ENCODE measurements at regions not wholly inside any gene's neighbourhood (a gene's known extent, or its start where the extent isn't known, plus 50 kb on each side); places are given as distances from the start of the nearest gene placed in this dataset.
"Not testable (repeated sequence)": the region's sequence is repeated elsewhere in the genome, so short reads cannot be mapped to it uniquely, and the experiment has no call there.

DNA sequence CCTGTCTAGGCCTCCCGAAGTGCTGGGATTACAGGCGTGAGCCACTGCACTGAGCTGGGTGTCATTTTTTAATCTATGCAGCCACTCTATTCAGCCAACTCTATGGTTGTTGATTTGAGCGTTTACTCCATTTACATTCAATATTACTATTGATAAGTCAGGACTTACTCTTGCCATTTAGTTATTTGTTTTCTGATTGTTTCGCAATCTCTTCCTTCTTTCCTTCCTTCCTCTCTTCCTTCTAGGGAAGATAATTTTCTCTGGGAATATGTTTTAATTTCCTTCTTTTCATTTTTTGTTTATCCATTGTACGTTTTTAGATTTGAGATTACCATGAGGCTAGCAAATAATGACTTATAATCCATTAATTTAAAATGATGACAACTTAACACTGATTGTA lies 2056.0 kb downstream of the OLFM4 start:
- Histone ChIP-seq H3K36me3 (ENCODE audit: insufficient read depth, low read length) (no peaks in the 10 kb centered on the region), H3K27ac (no peak overlapping the region), H3K4me3 (no peak overlapping the region), H3K9me3 (ENCODE audit: low read depth, low read length) (no peaks in the 10 kb centered on the region), H3K9ac (ENCODE audit: insufficient read length) (no peak overlapping the region)
- no peak for DNase-seq (ENCODE audit: low read depth, low spot score)
- TF ChIP-seq FOXP2 (optimal IDR thresholded peaks at IDR 0.05; ENCODE audit: control extremely low read depth, extremely low read length, insufficient read depth) (no peak), POLR2AphosphoS5 (IDR thresholded peaks at IDR 0.05; ENCODE audit: borderline replicate concordance, low read depth, low read length) (no peak)

GRCh38 chr13:55087085-55087484 lies 2053.6 kb upstream of the PRR20A start:
- Histone ChIP-seq H3K9ac (ENCODE audit: insufficient read length) (no peak overlapping the region), H3K9me3 (ENCODE audit: low read depth, low read length) (no peaks in the 10 kb centered on the region), H3K27ac (no peak overlapping the region), H3K36me3 (ENCODE audit: insufficient read depth, low read length) (no peaks in the 10 kb centered on the region), H3K4me3 (no peak overlapping the region)
- TF ChIP-seq FOXP2 (optimal IDR thresholded peaks at IDR 0.05; ENCODE audit: control extremely low read depth, extremely low read length, insufficient read depth) (no peak), EZH2 (IDR thresholded peaks at IDR 0.05) (no peak), POLR2AphosphoS5 (IDR thresholded peaks at IDR 0.05; ENCODE audit: borderline replicate concordance, low read depth, low read length) (no peak)
- no peak for DNase-seq (ENCODE audit: low read depth, low spot score)

GRCh38 chr13:55090612-55091011 lies 2050.1 kb upstream of the PRR20A start:
- Histone ChIP-seq H3K9me3 (ENCODE audit: low read depth, low read length) (no peaks in the 10 kb centered on the region), H3K27ac (no peak overlapping the region)
- DNase-seq (ENCODE audit: low read depth, low spot score) = no peak

DNA sequence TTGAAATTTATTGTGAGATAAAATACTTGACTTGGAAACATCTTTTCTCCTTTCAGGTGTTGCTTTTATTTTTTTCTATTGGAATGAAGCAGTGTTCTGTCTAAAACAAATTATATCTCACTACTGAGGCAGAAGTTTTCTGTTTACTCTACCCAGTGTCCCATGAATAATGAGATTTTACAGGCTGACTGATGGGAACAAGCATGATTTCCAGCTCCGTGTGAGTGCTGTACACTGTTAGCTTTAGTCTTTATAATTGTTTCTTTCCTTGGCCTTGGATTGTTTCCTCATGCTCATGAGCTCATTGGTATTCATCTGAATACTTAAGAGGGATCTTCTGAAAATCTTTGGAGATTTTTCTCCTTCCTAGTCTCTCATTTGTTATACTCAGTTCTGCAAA lies 2049.5 kb upstream of the PRR20A start:
- Histone ChIP-seq H3K27ac (no peak overlapping the region), H3K9ac (ENCODE audit: insufficient read length) (no peak overlapping the region), H3K9me3 (ENCODE audit: low read depth, low read length) (no peaks in the 10 kb centered on the region), H3K36me3 (ENCODE audit: insufficient read depth, low read length) (no peaks in the 10 kb centered on the region), H3K4me3 (no peak overlapping the region)
- no peak for DNase-seq (ENCODE audit: low read depth, low spot score)
- TF ChIP-seq FOXP2 (optimal IDR thresholded peaks at IDR 0.05; ENCODE audit: control extremely low read depth, extremely low read length, insufficient read depth) (no peak), POLR2AphosphoS5 (IDR thresholded peaks at IDR 0.05; ENCODE audit: borderline replicate concordance, low read depth, low read length) (no peak), EZH2 (IDR thresholded peaks at IDR 0.05) (no peak)

More at GRCh38 chr13:55090612-55091011, 2050.1 kb upstream of the PRR20A start:
- TF ChIP-seq POLR2AphosphoS5 (IDR thresholded peaks at IDR 0.05; ENCODE audit: borderline replicate concordance, low read depth, low read length) (no peak), EZH2 (IDR thresholded peaks at IDR 0.05) (no peak), FOXP2 (optimal IDR thresholded peaks at IDR 0.05; ENCODE audit: control extremely low read depth, extremely low read length, insufficient read depth) (no peak)
- Histone ChIP-seq H3K4me3 (no peak overlapping the region), H3K9ac (ENCODE audit: insufficient read length) (no peak overlapping the region), H3K36me3 (ENCODE audit: insufficient read depth, low read length) (no peaks in the 10 kb centered on the region)

DNA sequence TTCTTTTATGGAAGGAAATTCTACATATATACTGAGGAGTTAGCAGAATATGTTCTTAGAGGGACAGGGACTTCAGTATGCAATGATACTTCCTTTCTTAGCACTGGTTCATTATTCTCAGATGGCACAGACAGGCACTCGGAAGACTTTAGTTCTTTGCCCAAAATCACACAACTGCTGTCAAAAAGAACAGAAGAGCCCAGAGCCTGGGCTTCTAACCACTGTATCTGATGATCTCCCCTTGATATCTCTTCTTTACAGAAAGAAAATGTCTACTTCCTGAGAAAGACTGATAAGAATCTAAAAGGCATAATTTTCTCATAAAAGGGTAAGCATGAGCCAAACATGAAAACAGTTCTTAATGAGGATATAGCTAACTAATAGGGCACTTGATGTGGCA lies 2034.2 kb upstream of the PRR20A start:
- no peak overlapping the region for H3K4me3 ChIP-seq
- DNase-seq (ENCODE audit: low read depth, low spot score) = no peak
- TF ChIP-seq FOXP2 (optimal IDR thresholded peaks at IDR 0.05; ENCODE audit: control extremely low read depth, extremely low read length, insufficient read depth) = no peak
- no peak; the same call in 1 of the 2 replicates for TF ChIP-seq POLR2AphosphoS5 (IDR thresholded peaks at IDR 0.05; ENCODE audit: borderline replicate concordance, low read depth, low read length)
- TF ChIP-seq EZH2 (IDR thresholded peaks at IDR 0.05) = no peak

DNA sequence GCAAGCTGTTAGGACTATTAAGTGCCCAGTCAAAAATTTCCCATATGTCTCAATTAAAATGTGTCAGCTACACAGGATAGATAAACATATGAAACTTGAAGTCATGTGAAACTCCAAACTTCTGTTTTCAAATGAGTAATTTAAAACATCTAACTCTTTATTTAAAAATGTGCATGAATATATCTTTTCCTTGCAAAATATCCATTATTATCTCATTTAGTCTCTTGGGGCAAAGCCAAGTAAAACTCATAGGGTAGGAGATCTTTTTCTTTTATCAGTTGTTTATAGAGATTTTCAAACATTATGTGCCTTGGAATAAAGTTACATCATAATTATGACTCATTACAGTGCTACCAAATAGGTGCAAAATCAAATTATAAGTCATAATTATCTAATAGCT lies 2020.1 kb upstream of the PRR20A start:
- TF ChIP-seq EZH2 (IDR thresholded peaks at IDR 0.05) (no peak), POLR2AphosphoS5 (IDR thresholded peaks at IDR 0.05; ENCODE audit: borderline replicate concordance, low read depth, low read length) (no peak), FOXP2 (optimal IDR thresholded peaks at IDR 0.05; ENCODE audit: control extremely low read depth, extremely low read length, insufficient read depth) (no peak)
- no peak for DNase-seq (ENCODE audit: low read depth, low spot score)
- H3K27ac ChIP-seq = no peak overlapping the region
- no peak overlapping the region for H3K9ac ChIP-seq (ENCODE audit: insufficient read length)
- H3K9me3 ChIP-seq (ENCODE audit: low read depth, low read length) = no peaks in the 10 kb centered on the region
- H3K4me3 ChIP-seq = no peak overlapping the region
- no peaks in the 10 kb centered on the region for H3K36me3 ChIP-seq (ENCODE audit: insufficient read depth, low read length)

More for the DNA sequence above, 2034.2 kb upstream of the PRR20A start:
- Histone ChIP-seq H3K9ac (ENCODE audit: insufficient read length) (no peak overlapping the region), H3K36me3 (ENCODE audit: insufficient read depth, low read length) (no peaks in the 10 kb centered on the region), H3K27ac (0 out of 2 replicates have a peak overlapping the region, but pooled peaks have one; percentile 30), H3K9me3 (ENCODE audit: low read depth, low read length) (no peaks in the 10 kb centered on the region)

- Histone ChIP-seq H3K4me3 (no peak overlapping the region), H3K36me3 (ENCODE audit: insufficient read depth, low read length) (no peaks in the 10 kb centered on the region), H3K9ac (ENCODE audit: insufficient read length) (no peak overlapping the region), H3K27ac (no peak overlapping the region), H3K9me3 (ENCODE audit: low read depth, low read length) (no peaks in the 10 kb centered on the region)
- peak; percentile 55 for DNase-seq (ENCODE audit: low read depth, low spot score)
- TF ChIP-seq POLR2AphosphoS5 (IDR thresholded peaks at IDR 0.05; ENCODE audit: borderline replicate concordance, low read depth, low read length) (no peak), EZH2 (IDR thresholded peaks at IDR 0.05) (no peak), FOXP2 (optimal IDR thresholded peaks at IDR 0.05; ENCODE audit: control extremely low read depth, extremely low read length, insufficient read depth) (no peak)
Measured at GRCh38 chr13:55155046-55155445, 1985.7 kb upstream of the PRR20A start.

GRCh38 chr13:55159765-55160164 lies 1981.0 kb upstream of the PRR20A start:
- H3K4me3 ChIP-seq = no peak overlapping the region
- no peak for TF ChIP-seq EZH2 (IDR thresholded peaks at IDR 0.05)
- no peak for TF ChIP-seq POLR2AphosphoS5 (IDR thresholded peaks at IDR 0.05; ENCODE audit: borderline replicate concordance, low read depth, low read length)
- no peak for TF ChIP-seq FOXP2 (optimal IDR thresholded peaks at IDR 0.05; ENCODE audit: control extremely low read depth, extremely low read length, insufficient read depth)
- no peaks in the 10 kb centered on the region for H3K9me3 ChIP-seq (ENCODE audit: low read depth, low read length)
- H3K27ac ChIP-seq = no peak overlapping the region
- DNase-seq (ENCODE audit: low read depth, low spot score) = no peak
- no peak overlapping the region for H3K9ac ChIP-seq (ENCODE audit: insufficient read length)
- no peaks in the 10 kb centered on the region for H3K36me3 ChIP-seq (ENCODE audit: insufficient read depth, low read length)

GRCh38 chr13:55160867-55161266 lies 1979.9 kb upstream of the PRR20A start:
- no peak for DNase-seq (ENCODE audit: low read depth, low spot score)
- Histone ChIP-seq H3K4me3 (no peak overlapping the region), H3K9ac (ENCODE audit: insufficient read length) (no peak overlapping the region), H3K36me3 (ENCODE audit: insufficient read depth, low read length) (no peaks in the 10 kb centered on the region), H3K9me3 (ENCODE audit: low read depth, low read length) (no peaks in the 10 kb centered on the region), H3K27ac (no peak overlapping the region)
- TF ChIP-seq POLR2AphosphoS5 (IDR thresholded peaks at IDR 0.05; ENCODE audit: borderline replicate concordance, low read depth, low read length) = no peak
- no peak for TF ChIP-seq EZH2 (IDR thresholded peaks at IDR 0.05)
- no peak for TF ChIP-seq FOXP2 (optimal IDR thresholded peaks at IDR 0.05; ENCODE audit: control extremely low read depth, extremely low read length, insufficient read depth)

- not testable (repeated sequence) for H3K27ac ChIP-seq; H3K9ac ChIP-seq (ENCODE audit: insufficient read length); DNase-seq (ENCODE audit: low read depth, low spot score); H3K4me3 ChIP-seq; H3K36me3 ChIP-seq (ENCODE audit: insufficient read depth, low read length); H3K9me3 ChIP-seq (ENCODE audit: low read depth, low read length)
Measured at GRCh38 chr13:55178582-55178981, 1962.1 kb upstream of the PRR20A start.
